GM12878 (cell line): ENCODE measurements at regions not wholly inside any gene's neighbourhood (a gene's known extent, or its start where the extent isn't known, plus 50 kb on each side); places are given as distances from the start of the nearest gene placed in this dataset.
"Not testable (repeated sequence)": the region's sequence is repeated elsewhere in the genome, so short reads cannot be mapped to it uniquely, and the experiment has no call there.

ENCODE experiments used
- ATAC-seq: fragments of 200-7000 bp; cut with Tn5 transposase; 3 replicates; pipeline ENCODE4 v1.9.1; 2020; ENCODE audit warnings: mild to moderate bottlenecking, moderate library complexity
- BruUV-seq: library from RNA; stranded (reverse); fragments of 400-500 nt; replicated peaks from 2 replicates; lab custom pipeline; 2021; lab: Mats Ljungman, UMichigan
- CTCF ChIA-PET: fragments of 300-600 bp; sonication (Branson Sonifier 250); formaldehyde crosslinking; extraction: SDS; loops from one replicate; lab custom pipeline; 2021; ENCODE audit warnings: inconsistent platforms; lab: Yijun Ruan, JAX
- POLR2A ChIA-PET: fragments of 350-600 bp; formaldehyde crosslinking; extraction: SDS; loops from one replicate; lab custom pipeline; 2021; ENCODE audit warnings: inconsistent platforms; lab: Charles Lee
- RAD21 ChIA-PET: fragments of 300-600 bp; sonication (Branson Sonifier 250); formaldehyde crosslinking; loops from one replicate; lab custom pipeline; 2023; ENCODE audit warnings: antibody characterized with exemption; ENCODE audit not compliant: unreplicated experiment; lab: Charles Lee
- SMC1A ChIA-PET: fragments of 300-600 bp; sonication (Branson Sonifier 250); formaldehyde crosslinking; loops from one replicate; lab custom pipeline; 2023; ENCODE audit not compliant: unreplicated experiment, uncharacterized antibody; lab: Charles Lee
- DNase-seq: peaks from one replicate; pipeline ENCODE4 v3.0.0-alpha.2; 2011; ENCODE audit warnings: low read depth, low spot score
- FAIRE-seq: peaks from 3 replicates; lab custom pipeline; 2011; peaks lifted over from hg19 to GRCh38; lab: Jason Lieb, UNC
- H2AFZ ChIP-seq: 2 replicates; pipeline ENCODE4 v1.6.0; 2011; ENCODE audit warnings: low read depth, low read length, control low read depth; ENCODE audit not compliant: control insufficient read depth
- H3K27ac ChIP-seq: 2 replicates; pipeline ENCODE4 v1.5.1; 2011; ENCODE audit warnings: control low read depth; ENCODE audit not compliant: control insufficient read depth, insufficient read depth
- H3K27me3 ChIP-seq, 2 experiments: replicated peaks in 1 of 2; 2 replicates each; pipeline versions ENCODE4 v1.6.0 to v1.6.1; 2011; ENCODE audit warnings: low read length in 1 of 2; ENCODE audit not compliant: control insufficient read depth in 2 of 2, insufficient read depth in 2 of 2
- H3K36me3 ChIP-seq, 2 experiments: 2 replicates each; pipeline ENCODE4 v1.5.1; 2011; ENCODE audit warnings: low read length in 1 of 2; ENCODE audit not compliant: control insufficient read depth in 2 of 2, insufficient read depth in 2 of 2
- H3K4me1 ChIP-seq: 2 replicates; pipeline ENCODE4 v1.6.1; 2011; ENCODE audit warnings: mild to moderate bottlenecking, low read length, moderate library complexity, mixed read lengths; ENCODE audit not compliant: control insufficient read depth, insufficient read depth
- H3K4me2 ChIP-seq: 2 replicates; pipeline ENCODE4 v1.6.0; 2011; ENCODE audit warnings: control low read depth; ENCODE audit not compliant: control insufficient read depth, insufficient read depth
- H3K4me3 ChIP-seq: fragments of 200-600 bp; sonication (generic); 2 replicates; pipeline ENCODE4 v1.5.1; 2016
- H3K79me2 ChIP-seq: 2 replicates; pipeline ENCODE4 v1.6.0; 2011; ENCODE audit warnings: low read length; ENCODE audit not compliant: control insufficient read depth, insufficient read depth
- H3K9ac ChIP-seq: 2 replicates; pipeline ENCODE4 v1.8.0; 2011; ENCODE audit warnings: low read length, control low read depth, mixed read lengths; ENCODE audit not compliant: control insufficient read depth, insufficient read depth
- H3K9me3 ChIP-seq: replicated peaks from 3 replicates; pipeline ENCODE4 v1.5.1; 2011; ENCODE audit warnings: mild to moderate bottlenecking, low read length; ENCODE audit not compliant: control insufficient read depth, insufficient read depth
- H4K20me1 ChIP-seq: 2 replicates; pipeline ENCODE4 v1.6.0; 2011; ENCODE audit not compliant: control insufficient read depth, insufficient read depth
- ATF3 ChIP-seq: IDR thresholded peaks from 2 replicates; pipeline ENCODE4 v1.6.1; 2011; ENCODE audit warnings: low read depth, mild to moderate bottlenecking, low read length, moderate library complexity, borderline replicate concordance; ENCODE audit errors: extremely low read depth
- WGBS: methylation state at CpG from one replicate; pipeline ENCODE4 v1.1.6; 2016; ENCODE audit warnings: low lambda C conversion rate; ENCODE audit not compliant: insufficient replicate concordance, insufficient coverage; ENCODE audit errors: missing lambda C conversion rate; 5-methylcytosine and 5-hydroxymethylcytosine counted together
- in situ Hi-C: fragments of 300-500 bp; cut with MboI; formaldehyde crosslinking; loops from 9 replicates; pipeline ENCODE4 v1.14.3; 2018; ENCODE audit warnings: mixed read lengths
- intact Hi-C: fragments of 100-400 bp; cut with micrococcal nuclease; formaldehyde crosslinking; loops from one replicate; pipeline ENCODE4 v1.14.2; 2022; ENCODE audit not compliant: unreplicated experiment

GRCh38 chr16:79938575-79938974, 338.0 kb upstream of the MAF start:
- DNase-seq (no peak), ATAC-seq (no peak), FAIRE-seq (no peak)
- ChIA-PET CTCF (no interaction called here), RAD21 (no interaction called here)
- Histone ChIP-seq H4K20me1 (no peaks in the 10 kb centered on the region), H3K4me2 (no peak overlapping the region), H3K36me3 (no peaks in the 10 kb centered on the region), H3K27ac (no peak overlapping the region), H3K4me3 (no peak overlapping the region), H3K9me3 (no peaks in the 10 kb centered on the region), H3K4me1 (no peaks in the 10 kb centered on the region), H2AFZ (no peak overlapping the region), H3K9ac (no peak overlapping the region)
- BruUV-seq: no TSS peak
- WGBS: 17% methylated on average over 4 of the region's 4 CpGs
- intact Hi-C loops: no loop called here
- in situ Hi-C loops: no loop called here
- TF ChIP-seq ATF3: no peak
- TF ChIP-seq, all 136 proteins: peak for 0
- Histone ChIP-seq H3K27me3 (no peaks in the 10 kb centered on the region), H3K79me2 (no peaks in the 10 kb centered on the region)
- SMC1A ChIA-PET: no interaction called here
- POLR2A ChIA-PET: no interaction called here

GRCh38 chr16:79937671-79938070, 337.1 kb upstream of the MAF start:
- DNase-seq, H3K27ac ChIP-seq, H3K79me2 ChIP-seq, H3K9ac ChIP-seq, H3K4me1 ChIP-seq, H3K4me3 ChIP-seq, ATAC-seq, H3K27me3 ChIP-seq, intact Hi-C loops, H3K9me3 ChIP-seq, in situ Hi-C loops, H4K20me1 ChIP-seq, SMC1A ChIA-PET, RAD21 ChIA-PET, BruUV-seq, H3K36me3 ChIP-seq, H3K4me2 ChIP-seq, FAIRE-seq, H2AFZ ChIP-seq, POLR2A ChIA-PET: not testable (repeated sequence)
- CTCF ChIA-PET: interaction anchor here (0.6 kb wide), 1 partner anchor 563 kb away, joined by 3 read pairs; no protein-coding TSS in a partner anchor
